ENCODE measurements at regions not wholly inside any gene's neighbourhood (a gene's known extent, or its start where the extent isn't known, plus 50 kb on each side); places are given as distances from the start of the nearest gene placed in this dataset.

DNA sequence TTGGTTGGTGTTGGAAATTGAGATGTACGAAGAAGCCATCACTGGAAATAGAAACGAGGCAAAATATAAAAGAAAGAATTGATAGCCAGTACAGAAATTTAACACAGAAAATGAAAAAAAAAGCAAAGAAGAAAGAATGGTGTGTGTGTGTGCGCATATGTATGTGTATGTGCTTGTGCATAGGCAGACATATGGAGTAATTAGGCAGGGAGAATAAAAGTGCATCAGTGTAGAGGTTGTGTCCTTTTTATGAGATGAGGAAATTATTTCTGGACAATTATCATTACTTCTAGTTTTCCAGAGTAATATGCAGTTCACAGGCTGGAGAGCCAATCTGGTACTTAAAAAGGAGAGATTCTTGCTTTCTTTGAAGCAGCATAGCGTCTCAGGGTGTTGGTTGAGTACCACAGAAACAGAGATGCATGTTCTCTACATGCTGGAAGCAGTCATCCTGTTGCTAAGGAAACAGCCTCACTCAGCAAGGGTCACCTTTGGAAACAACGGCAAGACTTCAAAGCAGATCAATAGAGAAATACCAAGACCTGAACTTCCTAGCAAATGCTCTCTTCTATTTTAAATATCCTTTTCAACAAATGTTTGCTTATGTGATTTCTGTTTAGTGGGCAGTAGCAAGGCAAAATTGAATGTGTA lies 172.7 kb downstream of the TAF11L14 start:
- TF ChIP-seq, protein P1, sequence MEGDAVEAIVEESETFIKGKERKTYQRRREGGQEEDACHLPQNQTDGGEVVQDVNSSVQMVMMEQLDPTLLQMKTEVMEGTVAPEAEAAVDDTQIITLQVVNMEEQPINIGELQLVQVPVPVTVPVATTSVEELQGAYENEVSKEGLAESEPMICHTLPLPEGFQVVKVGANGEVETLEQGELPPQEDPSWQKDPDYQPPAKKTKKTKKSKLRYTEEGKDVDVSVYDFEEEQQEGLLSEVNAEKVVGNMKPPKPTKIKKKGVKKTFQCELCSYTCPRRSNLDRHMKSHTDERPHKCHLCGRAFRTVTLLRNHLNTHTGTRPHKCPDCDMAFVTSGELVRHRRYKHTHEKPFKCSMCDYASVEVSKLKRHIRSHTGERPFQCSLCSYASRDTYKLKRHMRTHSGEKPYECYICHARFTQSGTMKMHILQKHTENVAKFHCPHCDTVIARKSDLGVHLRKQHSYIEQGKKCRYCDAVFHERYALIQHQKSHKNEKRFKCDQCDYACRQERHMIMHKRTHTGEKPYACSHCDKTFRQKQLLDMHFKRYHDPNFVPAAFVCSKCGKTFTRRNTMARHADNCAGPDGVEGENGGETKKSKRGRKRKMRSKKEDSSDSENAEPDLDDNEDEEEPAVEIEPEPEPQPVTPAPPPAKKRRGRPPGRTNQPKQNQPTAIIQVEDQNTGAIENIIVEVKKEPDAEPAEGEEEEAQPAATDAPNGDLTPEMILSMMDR (conservative IDR thresholded peaks at IDR 0.05; ENCODE audit: control insufficient read depth, insufficient read depth, low read depth, low read length): no peak
- no peak overlapping the region for H3K4me3 ChIP-seq (ENCODE audit: control insufficient read depth, low read depth, low read length)
- no peak for DNase-seq (ENCODE audit: low read depth)

DNA sequence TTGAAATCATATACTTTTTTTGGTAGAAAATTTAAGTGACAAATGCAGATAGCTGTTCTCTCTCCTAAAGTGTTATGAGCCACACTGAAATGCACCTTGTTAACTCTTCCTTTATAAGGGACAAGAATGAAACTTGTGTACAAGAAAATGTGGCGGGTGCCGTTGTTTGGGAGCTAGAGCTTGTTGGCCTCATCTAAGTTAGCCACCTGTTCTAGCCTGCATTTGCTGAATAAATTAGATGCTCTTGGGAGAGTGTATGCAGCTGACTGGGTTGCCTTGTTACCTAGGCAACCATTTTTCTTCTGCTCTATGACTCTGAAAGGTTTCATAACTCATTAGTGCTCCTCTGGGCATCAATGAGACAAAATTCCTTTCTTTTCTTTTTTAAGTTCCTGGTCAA lies 174.3 kb downstream of the TAF11L14 start:
- DNase-seq (ENCODE audit: low read depth): no peak
- no peak overlapping the region for H3K4me3 ChIP-seq (ENCODE audit: control insufficient read depth, low read depth, low read length)
- TF ChIP-seq, protein P1 (conservative IDR thresholded peaks at IDR 0.05; ENCODE audit: control insufficient read depth, insufficient read depth, low read depth, low read length): no peak

DNA sequence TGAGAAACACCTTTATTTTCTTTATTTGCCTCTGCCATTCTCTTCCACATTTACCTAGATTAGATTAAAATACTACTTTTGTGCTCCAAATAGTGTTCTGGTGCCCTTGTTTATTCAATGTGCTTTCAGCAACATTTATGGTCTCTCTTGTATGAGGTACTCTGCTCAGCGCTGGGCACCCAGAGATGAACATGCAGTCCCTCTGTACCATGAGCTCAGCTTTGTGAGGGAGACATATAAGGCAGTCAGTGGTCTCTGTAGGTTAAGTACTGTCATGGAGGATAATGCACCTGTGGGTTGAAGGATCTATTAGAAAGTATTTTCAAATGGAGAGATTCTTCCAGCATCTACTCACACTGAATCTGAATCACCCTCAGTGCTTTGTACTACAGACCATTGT lies 176.5 kb downstream of the TAF11L14 start:
- no peak overlapping the region for H3K4me3 ChIP-seq (ENCODE audit: control insufficient read depth, low read depth, low read length)
- DNase-seq (ENCODE audit: low read depth): no peak
- TF ChIP-seq, protein P1 (conservative IDR thresholded peaks at IDR 0.05; ENCODE audit: control insufficient read depth, insufficient read depth, low read depth, low read length): no peak

GRCh38 chr5:17813214-17813613 lies 179.0 kb downstream of the TAF11L14 start:
- TF ChIP-seq, protein P1 (conservative IDR thresholded peaks at IDR 0.05; ENCODE audit: control insufficient read depth, insufficient read depth, low read depth, low read length): no peak
- DNase-seq (ENCODE audit: low read depth): no peak
- H3K4me3 ChIP-seq (ENCODE audit: control insufficient read depth, low read depth, low read length): no peak overlapping the region

GRCh38 chr5:17816505-17816904 lies 182.2 kb downstream of the TAF11L14 start:
- TF ChIP-seq, protein P1 (conservative IDR thresholded peaks at IDR 0.05; ENCODE audit: control insufficient read depth, insufficient read depth, low read depth, low read length): no peak
- DNase-seq (ENCODE audit: low read depth): no peak
- no peak overlapping the region for H3K4me3 ChIP-seq (ENCODE audit: control insufficient read depth, low read depth, low read length)

GRCh38 chr5:17816944-17817343 lies 182.7 kb downstream of the TAF11L14 start:
- no peak for DNase-seq (ENCODE audit: low read depth)
- H3K4me3 ChIP-seq (ENCODE audit: control insufficient read depth, low read depth, low read length): no peak overlapping the region
- TF ChIP-seq, protein P1 (conservative IDR thresholded peaks at IDR 0.05; ENCODE audit: control insufficient read depth, insufficient read depth, low read depth, low read length): no peak

DNA sequence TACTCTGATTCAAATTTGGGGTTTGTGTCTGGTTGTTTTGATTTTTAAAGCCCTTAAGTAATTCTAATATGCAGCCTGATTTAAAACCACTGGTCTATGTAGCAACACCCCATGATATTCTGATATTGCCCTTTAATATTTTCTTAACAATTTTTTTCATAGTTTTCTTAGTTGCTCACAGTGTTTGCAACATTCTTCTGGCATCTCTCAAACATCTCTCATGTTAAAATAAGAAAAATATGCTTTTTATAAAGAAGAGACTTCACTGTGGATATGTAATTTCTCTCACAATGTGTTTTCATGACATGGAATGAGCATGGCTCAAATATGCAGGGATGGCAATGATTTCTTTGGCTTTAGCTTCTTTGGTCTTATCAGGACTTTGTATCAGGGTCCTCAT lies 183.7 kb downstream of the TAF11L14 start:
- TF ChIP-seq, protein P1 (conservative IDR thresholded peaks at IDR 0.05; ENCODE audit: control insufficient read depth, insufficient read depth, low read depth, low read length): no peak
- H3K4me3 ChIP-seq (ENCODE audit: control insufficient read depth, low read depth, low read length): no peak overlapping the region
- DNase-seq (ENCODE audit: low read depth): no peak
